Right lobe of liver (tissue), 4 donors: ENCODE measurements at regions not wholly inside any gene's neighbourhood (a gene's known extent, or its start where the extent isn't known, plus 50 kb on each side); places are given as distances from the start of the nearest gene placed in this dataset.

ENCODE experiments used
- POLR2A ChIP-seq: fragments of 450-650 bp; IDR thresholded peaks from one replicate; pipeline ENCODE4 v1.6.1; 2017; ENCODE audit warnings: antibody characterized with exemption, mild to moderate bottlenecking
- TF ChIP-seq, protein P1 (sequence below), 4 donors: fragments of 200-600 bp in 3 of 4; fragments of 450-650 bp in 1 of 4; IDR thresholded peaks; one replicate each; pipeline versions ENCODE4 v1.5.1 to v1.8.0; 2016 to 2022; ENCODE audit warnings: antibody characterized with exemption in 4 of 4, mild to moderate bottlenecking in 2 of 4
- donor health status: DM: no; HTN: no; CAD: no.
- donor health status: DM: no; HTN: no; CAD: no.
- donor health status: DM: no; HTN: yes; CAD: no.

DNA sequence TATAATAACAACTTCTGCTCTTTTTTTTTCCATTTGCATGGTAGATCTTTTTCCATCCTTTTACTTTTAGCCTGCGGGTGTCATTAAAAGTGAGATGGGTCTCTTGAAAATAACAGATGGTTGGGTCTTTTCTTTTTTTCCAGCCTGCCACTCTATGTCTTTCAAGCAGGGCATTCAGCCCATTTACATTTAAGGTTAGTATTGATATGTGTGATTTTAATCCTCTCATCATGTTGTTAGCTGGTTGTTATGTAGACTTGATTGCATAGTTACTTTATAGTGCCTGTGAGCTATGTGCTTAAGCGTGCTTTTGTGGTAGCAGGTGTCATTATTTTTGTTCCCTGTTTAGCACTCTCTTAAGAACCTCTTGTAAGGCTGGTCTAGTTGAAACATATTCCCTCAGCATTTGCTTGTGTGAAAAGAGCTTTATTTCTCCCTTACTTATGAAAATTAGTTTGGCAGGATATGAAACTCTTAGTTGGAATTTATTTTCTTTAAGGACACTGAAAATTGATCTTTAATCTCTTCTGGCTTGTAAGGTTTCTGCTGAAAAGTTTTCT is 326.1 kb downstream of the SH3BGRL start:
- no peak for TF ChIP-seq POLR2A
- TF ChIP-seq, protein P1, sequence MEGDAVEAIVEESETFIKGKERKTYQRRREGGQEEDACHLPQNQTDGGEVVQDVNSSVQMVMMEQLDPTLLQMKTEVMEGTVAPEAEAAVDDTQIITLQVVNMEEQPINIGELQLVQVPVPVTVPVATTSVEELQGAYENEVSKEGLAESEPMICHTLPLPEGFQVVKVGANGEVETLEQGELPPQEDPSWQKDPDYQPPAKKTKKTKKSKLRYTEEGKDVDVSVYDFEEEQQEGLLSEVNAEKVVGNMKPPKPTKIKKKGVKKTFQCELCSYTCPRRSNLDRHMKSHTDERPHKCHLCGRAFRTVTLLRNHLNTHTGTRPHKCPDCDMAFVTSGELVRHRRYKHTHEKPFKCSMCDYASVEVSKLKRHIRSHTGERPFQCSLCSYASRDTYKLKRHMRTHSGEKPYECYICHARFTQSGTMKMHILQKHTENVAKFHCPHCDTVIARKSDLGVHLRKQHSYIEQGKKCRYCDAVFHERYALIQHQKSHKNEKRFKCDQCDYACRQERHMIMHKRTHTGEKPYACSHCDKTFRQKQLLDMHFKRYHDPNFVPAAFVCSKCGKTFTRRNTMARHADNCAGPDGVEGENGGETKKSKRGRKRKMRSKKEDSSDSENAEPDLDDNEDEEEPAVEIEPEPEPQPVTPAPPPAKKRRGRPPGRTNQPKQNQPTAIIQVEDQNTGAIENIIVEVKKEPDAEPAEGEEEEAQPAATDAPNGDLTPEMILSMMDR (IDR thresholded peaks at IDR 0.05) = no peak
